ENCODE measurements at regions not wholly inside any gene's neighbourhood (a gene's known extent, or its start where the extent isn't known, plus 50 kb on each side); places are given as distances from the start of the nearest gene placed in this dataset.
A peak's percentile ranks its signal among the peaks of the same experiment; 100 is the strongest.

DNA sequence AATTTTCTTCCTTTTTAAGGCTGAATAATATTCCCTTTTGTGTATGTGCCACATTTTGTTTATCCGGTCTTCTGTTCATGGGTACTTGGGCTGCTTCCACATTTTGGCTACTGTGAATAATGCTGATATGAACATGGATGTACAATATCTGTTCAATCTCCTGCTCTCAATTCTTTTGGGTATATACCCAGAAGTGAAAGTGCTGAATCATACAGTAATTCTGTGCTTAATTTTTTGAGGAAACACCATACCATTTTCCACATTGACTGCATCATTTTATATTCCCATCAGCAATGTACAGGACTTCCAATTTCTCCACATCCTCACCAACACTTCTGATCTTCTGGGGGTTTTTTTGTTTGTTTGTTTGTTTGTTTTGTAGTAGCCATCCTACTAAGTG, 135.0 kb upstream of the INHBA start:
- DNase-seq, result peak in 1 of 3 donors; percentile 23
- Histone ChIP-seq H3K4me3 (ENCODE audit: control insufficient read depth in 1 of 7, extremely low read depth in 1 of 7, insufficient read depth in 4 of 7, low read depth in 2 of 7, low read length in 6 of 7) (no peak overlapping the region), H3K9me3 (ENCODE audit: control extremely low read depth in 1 of 5, control insufficient read depth in 4 of 5, insufficient read depth in 2 of 5, low read depth in 1 of 5, low read length in 4 of 5) (peaks cover 0 to 9% (median 0%) of the 10 kb centered on the region in 5 experiments), H3K36me3 (ENCODE audit: control insufficient read depth in 4 of 4, insufficient read depth in 4 of 4, low read length in 3 of 4) (no peaks in the 10 kb centered on the region), H3K4me1 (ENCODE audit: control extremely low read depth in 1 of 4, control insufficient read depth in 4 of 4, insufficient read depth in 4 of 4, low read length in 3 of 4) (no peaks in the 10 kb centered on the region), H3K27me3 (replicated peaks in 2 of 5; ENCODE audit: control insufficient read depth in 4 of 5, insufficient read depth in 5 of 5, low read length in 4 of 5) (no peaks in the 10 kb centered on the region), H3K27ac (ENCODE audit: insufficient read depth in 1 of 2, low read depth in 1 of 2, low read length in 2 of 2, poor library complexity in 1 of 2, severe bottlenecking in 2 of 2) (no peak overlapping the region)
- ChIA-PET CTCF (no interaction called here), POLR2A (no interaction called here)
- no CpG with 5 or more reads among the region's 1 CpG for WGBS (ENCODE audit: insufficient coverage)

DNA sequence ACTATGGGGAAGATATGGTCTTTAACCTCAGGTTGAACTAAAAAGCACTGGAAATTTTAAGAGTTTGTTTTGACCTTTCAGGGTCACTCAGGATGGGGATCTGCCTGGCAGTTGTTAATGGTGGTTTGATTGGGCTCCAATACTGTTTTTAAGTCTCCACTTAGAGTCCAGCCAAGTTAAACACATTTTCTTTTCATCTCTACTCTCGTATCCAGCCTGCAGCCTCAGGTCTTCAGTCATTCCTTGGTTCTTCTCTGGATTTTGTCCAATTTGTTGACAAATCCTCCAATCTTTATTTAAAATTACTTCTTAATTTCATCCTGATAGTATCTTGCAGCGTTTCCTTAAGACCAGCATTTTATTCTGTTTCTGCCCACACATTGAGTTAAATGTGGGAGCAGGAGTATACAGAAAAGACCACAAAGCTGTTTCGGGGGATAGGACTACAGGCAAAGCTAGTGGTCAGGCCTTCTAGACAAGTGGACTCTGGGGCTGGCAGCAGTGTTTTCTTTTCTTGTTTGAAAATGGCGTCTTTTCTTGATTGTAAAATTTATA, 133.2 kb upstream of the INHBA start:
- Histone ChIP-seq H3K27ac (ENCODE audit: insufficient read depth in 1 of 2, low read depth in 1 of 2, low read length in 2 of 2, poor library complexity in 1 of 2, severe bottlenecking in 2 of 2) (no peak overlapping the region), H3K27me3 (replicated peaks in 2 of 5; ENCODE audit: control insufficient read depth in 4 of 5, insufficient read depth in 5 of 5, low read length in 4 of 5) (no peaks in the 10 kb centered on the region), H3K4me1 (ENCODE audit: control extremely low read depth in 1 of 4, control insufficient read depth in 4 of 4, insufficient read depth in 4 of 4, low read length in 3 of 4) (no peaks in the 10 kb centered on the region), H3K4me3 (ENCODE audit: control insufficient read depth in 1 of 7, extremely low read depth in 1 of 7, insufficient read depth in 4 of 7, low read depth in 2 of 7, low read length in 6 of 7) (no peak overlapping the region), H3K36me3 (ENCODE audit: control insufficient read depth in 4 of 4, insufficient read depth in 4 of 4, low read length in 3 of 4) (no peaks in the 10 kb centered on the region), H3K9me3 (ENCODE audit: control extremely low read depth in 1 of 5, control insufficient read depth in 4 of 5, insufficient read depth in 2 of 5, low read depth in 1 of 5, low read length in 4 of 5) (peaks cover 0 to 19% (median 4%) of the 10 kb centered on the region in 5 experiments)
- 83% methylated on average over 1 of the region's 4 CpGs for WGBS (ENCODE audit: insufficient coverage)
- DNase-seq, result no peak
- POLR2A ChIA-PET, result interaction anchor here (0.7 kb wide), 1 partner anchor 37 kb away, joined by 4 read pairs; no protein-coding TSS in a partner anchor
- CTCF ChIA-PET, result no interaction called here

DNA sequence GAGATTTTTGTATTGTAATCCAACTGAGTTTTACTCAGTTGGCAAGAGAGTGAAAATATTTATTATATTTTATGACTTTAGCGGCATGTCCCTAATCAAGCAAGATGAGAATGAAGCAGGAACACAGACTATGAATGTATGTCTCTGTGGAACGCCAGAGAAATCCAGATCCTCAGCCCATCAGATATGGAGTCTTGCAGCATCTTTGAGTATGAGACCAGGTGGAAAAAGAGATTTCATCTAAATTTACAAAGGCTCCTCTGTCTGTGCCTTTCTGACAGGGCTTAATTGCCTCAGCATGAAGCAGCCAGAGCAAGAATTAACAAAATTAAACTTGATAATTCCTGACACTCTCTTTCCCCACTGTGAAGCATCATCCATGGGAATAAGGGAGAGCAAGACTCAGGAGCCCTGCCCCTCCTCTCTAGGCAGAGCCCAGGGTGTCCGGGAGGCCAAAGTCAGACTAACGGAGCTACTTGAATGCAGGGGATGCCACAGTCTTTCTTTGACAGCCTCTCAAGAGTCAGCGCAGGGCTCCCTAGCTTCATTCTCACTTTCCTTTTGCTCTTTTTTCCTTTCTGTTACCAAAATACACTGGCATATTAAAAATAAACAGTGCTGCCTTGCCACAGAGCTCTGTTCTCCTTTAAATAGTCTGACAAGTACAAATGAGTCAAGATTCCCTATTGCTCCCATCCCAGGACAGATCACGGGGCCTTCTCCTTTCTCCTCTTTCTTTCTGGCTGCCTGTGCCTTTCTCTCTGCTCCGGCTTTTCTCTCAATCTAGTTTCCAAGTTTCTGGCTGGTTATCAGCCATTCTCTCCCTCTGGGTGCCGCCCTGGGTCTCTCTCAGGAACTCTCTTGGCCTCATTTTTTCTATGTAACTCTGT, 132.2 kb upstream of the INHBA start:
- DNase-seq, result no peak
- WGBS (ENCODE audit: insufficient coverage), result 99% methylated on average over 8 of the region's 8 CpGs
- POLR2A ChIA-PET, result no interaction called here
- H3K9me3 ChIP-seq (ENCODE audit: control extremely low read depth in 1 of 5, control insufficient read depth in 4 of 5, insufficient read depth in 2 of 5, low read depth in 1 of 5, low read length in 4 of 5), result peaks cover 0 to 17% (median 4%) of the 10 kb centered on the region in 5 experiments
- no peak overlapping the region for H3K4me3 ChIP-seq (ENCODE audit: control insufficient read depth in 1 of 7, extremely low read depth in 1 of 7, insufficient read depth in 4 of 7, low read depth in 2 of 7, low read length in 6 of 7)
- CTCF ChIA-PET, result no interaction called here
- no peaks in the 10 kb centered on the region for H3K27me3 ChIP-seq (replicated peaks in 2 of 5; ENCODE audit: control insufficient read depth in 4 of 5, insufficient read depth in 5 of 5, low read length in 4 of 5)
- no peak overlapping the region for H3K27ac ChIP-seq (ENCODE audit: insufficient read depth in 1 of 2, low read depth in 1 of 2, low read length in 2 of 2, poor library complexity in 1 of 2, severe bottlenecking in 2 of 2)
- peaks cover 0 to 3% (median 0%) of the 10 kb centered on the region in 4 experiments for H3K4me1 ChIP-seq (ENCODE audit: control extremely low read depth in 1 of 4, control insufficient read depth in 4 of 4, insufficient read depth in 4 of 4, low read length in 3 of 4)
- no peaks in the 10 kb centered on the region for H3K36me3 ChIP-seq (ENCODE audit: control insufficient read depth in 4 of 4, insufficient read depth in 4 of 4, low read length in 3 of 4)

DNA sequence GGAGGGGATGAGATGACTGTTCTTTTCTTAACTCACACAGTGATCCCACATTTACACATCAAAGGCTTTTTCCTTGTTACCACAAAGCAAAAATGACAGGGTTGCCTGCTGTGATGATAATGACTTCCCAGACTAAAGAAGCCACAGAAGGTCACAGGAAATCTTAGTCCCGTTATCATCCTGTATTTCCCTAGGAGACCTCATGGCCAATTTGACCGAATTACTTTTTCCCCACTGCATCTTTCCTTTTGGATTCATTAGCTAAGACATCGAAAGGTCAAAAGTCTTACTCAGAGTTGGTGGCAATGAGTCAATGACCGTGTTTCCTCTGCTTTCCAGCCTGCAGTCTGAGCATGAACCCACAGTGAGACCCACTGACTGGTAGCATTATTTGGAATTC, 130.1 kb upstream of the INHBA start:
- Histone ChIP-seq H3K4me1 (ENCODE audit: control extremely low read depth in 1 of 4, control insufficient read depth in 4 of 4, insufficient read depth in 4 of 4, low read length in 3 of 4) (peaks cover 0 to 6% (median under 1%) of the 10 kb centered on the region in 4 experiments), H3K9me3 (ENCODE audit: control extremely low read depth in 1 of 5, control insufficient read depth in 4 of 5, insufficient read depth in 2 of 5, low read depth in 1 of 5, low read length in 4 of 5) (peaks cover 0 to 14% (median 3%) of the 10 kb centered on the region in 5 experiments), H3K36me3 (ENCODE audit: control insufficient read depth in 4 of 4, insufficient read depth in 4 of 4, low read length in 3 of 4) (no peaks in the 10 kb centered on the region), H3K27ac (ENCODE audit: insufficient read depth in 1 of 2, low read depth in 1 of 2, low read length in 2 of 2, poor library complexity in 1 of 2, severe bottlenecking in 2 of 2) (no peak overlapping the region), H3K27me3 (replicated peaks in 2 of 5; ENCODE audit: control insufficient read depth in 4 of 5, insufficient read depth in 5 of 5, low read length in 4 of 5) (no peaks in the 10 kb centered on the region), H3K4me3 (ENCODE audit: control insufficient read depth in 1 of 7, extremely low read depth in 1 of 7, insufficient read depth in 4 of 7, low read depth in 2 of 7, low read length in 6 of 7) (no peak overlapping the region)
- CTCF ChIA-PET, result interaction anchor here (0.7 to 1.7 kb wide), 4 partner anchors 8 to 127 kb away, joined by 3 to 4 read pairs (median 4); no protein-coding TSS in a partner anchor
- no peak for DNase-seq
- POLR2A ChIA-PET, result no interaction called here
- WGBS (ENCODE audit: insufficient coverage), result 90% methylated on average over 4 of the region's 4 CpGs

DNA sequence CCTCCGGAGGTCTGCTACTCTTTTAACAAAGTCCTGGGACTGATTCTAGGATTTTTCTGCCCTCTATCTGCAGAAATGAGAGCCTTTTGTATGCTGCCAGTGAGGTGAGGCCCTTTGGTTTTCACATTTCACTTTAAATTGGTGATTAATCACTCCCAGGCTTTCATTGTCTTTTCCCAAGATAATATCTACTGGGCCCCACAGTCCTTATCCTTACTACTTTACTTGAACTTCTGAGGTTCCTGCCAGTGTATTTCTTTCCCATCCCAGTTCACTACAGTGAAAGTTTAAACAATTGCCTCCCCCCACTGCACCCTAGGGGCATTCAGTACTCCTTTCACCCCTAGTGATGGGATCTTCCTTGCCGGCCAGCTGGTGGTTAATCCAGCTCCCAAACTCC, 127.4 kb upstream of the INHBA start:
- 56% methylated on average over 1 of the region's 2 CpGs for WGBS (ENCODE audit: insufficient coverage)
- POLR2A ChIA-PET, result no interaction called here
- no peak overlapping the region for H3K27ac ChIP-seq (ENCODE audit: insufficient read depth in 1 of 2, low read depth in 1 of 2, low read length in 2 of 2, poor library complexity in 1 of 2, severe bottlenecking in 2 of 2)
- H3K4me1 ChIP-seq (ENCODE audit: control extremely low read depth in 1 of 4, control insufficient read depth in 4 of 4, insufficient read depth in 4 of 4, low read length in 3 of 4), result peaks cover 0 to 6% (median under 1%) of the 10 kb centered on the region in 4 experiments
- H3K4me3 ChIP-seq (ENCODE audit: control insufficient read depth in 1 of 7, extremely low read depth in 1 of 7, insufficient read depth in 4 of 7, low read depth in 2 of 7, low read length in 6 of 7), result no peak overlapping the region
- no peak for DNase-seq
- CTCF ChIA-PET, result interaction anchor here (1.5 to 2.1 kb wide), 2 partner anchors 12 to 31 kb away, joined by 3 to 5 read pairs; no protein-coding TSS in a partner anchor
- no peaks in the 10 kb centered on the region for H3K27me3 ChIP-seq (replicated peaks in 2 of 5; ENCODE audit: control insufficient read depth in 4 of 5, insufficient read depth in 5 of 5, low read length in 4 of 5)
- no peaks in the 10 kb centered on the region for H3K36me3 ChIP-seq (ENCODE audit: control insufficient read depth in 4 of 4, insufficient read depth in 4 of 4, low read length in 3 of 4)
- peaks cover 0 to 14% (median 3%) of the 10 kb centered on the region in 5 experiments for H3K9me3 ChIP-seq (ENCODE audit: control extremely low read depth in 1 of 5, control insufficient read depth in 4 of 5, insufficient read depth in 2 of 5, low read depth in 1 of 5, low read length in 4 of 5)

DNA sequence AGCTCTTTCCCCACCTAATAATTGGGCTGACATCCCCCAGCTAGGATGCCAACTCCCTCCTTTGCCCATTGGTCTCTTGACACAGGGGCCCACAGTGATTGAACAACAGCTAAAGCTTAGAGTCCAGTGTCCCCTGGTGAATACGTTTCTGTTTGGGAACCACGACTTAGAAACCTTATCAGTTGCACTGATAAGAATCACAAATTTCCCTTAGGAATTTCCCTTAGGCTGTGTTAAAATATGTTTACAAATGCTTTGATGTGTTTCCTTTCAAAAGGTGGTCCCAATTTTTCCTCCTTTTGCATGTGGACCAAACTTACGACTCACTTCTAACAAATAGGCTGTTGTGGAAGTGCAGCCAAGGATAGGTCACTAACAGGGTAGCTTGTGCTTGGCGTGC, 126.0 kb upstream of the INHBA start:
- Histone ChIP-seq H3K9me3 (ENCODE audit: control extremely low read depth in 1 of 5, control insufficient read depth in 4 of 5, insufficient read depth in 2 of 5, low read depth in 1 of 5, low read length in 4 of 5) (peaks cover 0 to 14% (median 3%) of the 10 kb centered on the region in 5 experiments), H3K4me3 (ENCODE audit: control insufficient read depth in 1 of 7, extremely low read depth in 1 of 7, insufficient read depth in 4 of 7, low read depth in 2 of 7, low read length in 6 of 7) (no peak overlapping the region), H3K27me3 (replicated peaks in 2 of 5; ENCODE audit: control insufficient read depth in 4 of 5, insufficient read depth in 5 of 5, low read length in 4 of 5) (no peaks in the 10 kb centered on the region), H3K4me1 (ENCODE audit: control extremely low read depth in 1 of 4, control insufficient read depth in 4 of 4, insufficient read depth in 4 of 4, low read length in 3 of 4) (peaks cover 0 to 6% (median under 1%) of the 10 kb centered on the region in 4 experiments), H3K27ac (ENCODE audit: insufficient read depth in 1 of 2, low read depth in 1 of 2, low read length in 2 of 2, poor library complexity in 1 of 2, severe bottlenecking in 2 of 2) (no peak overlapping the region), H3K36me3 (ENCODE audit: control insufficient read depth in 4 of 4, insufficient read depth in 4 of 4, low read length in 3 of 4) (no peaks in the 10 kb centered on the region)
- WGBS (ENCODE audit: insufficient coverage), result 95% methylated on average over 3 of the region's 4 CpGs
- ChIA-PET POLR2A (interaction anchor here (0.5 kb wide), 1 partner anchor 1523 kb away, joined by 3 read pairs; no protein-coding TSS in a partner anchor), CTCF (interaction anchor here (0.8 to 2.1 kb wide), 6 partner anchors 10 to 70 kb away, joined by 3 to 5 read pairs (median 3); no protein-coding TSS in a partner anchor)
- DNase-seq, result no peak

DNA sequence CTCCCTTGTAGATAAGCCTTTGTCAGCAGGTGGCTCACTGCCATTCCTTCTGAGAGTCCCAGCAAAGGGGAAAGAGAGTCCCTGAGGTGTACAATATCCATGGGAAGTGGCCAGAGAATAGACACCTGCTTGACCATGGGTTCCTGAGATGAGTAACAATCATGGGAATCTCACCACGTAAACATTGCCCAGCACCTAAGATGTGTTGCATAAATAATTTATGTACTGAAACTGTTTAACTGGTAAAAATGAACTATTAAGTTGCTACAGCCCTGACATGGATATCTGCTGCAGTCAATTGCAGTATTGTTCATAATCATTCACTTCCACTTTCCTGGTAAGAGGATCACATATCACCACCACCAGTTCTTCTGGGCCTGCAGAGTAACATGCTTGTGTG, 123.8 kb upstream of the INHBA start:
- H3K4me1 ChIP-seq (ENCODE audit: control extremely low read depth in 1 of 4, control insufficient read depth in 4 of 4, insufficient read depth in 4 of 4, low read length in 3 of 4), result peaks cover 0 to 15% (median 2%) of the 10 kb centered on the region in 4 experiments
- no peak overlapping the region for H3K27ac ChIP-seq (ENCODE audit: insufficient read depth in 1 of 2, low read depth in 1 of 2, low read length in 2 of 2, poor library complexity in 1 of 2, severe bottlenecking in 2 of 2)
- ChIA-PET CTCF (no interaction called here), POLR2A (no interaction called here)
- no peaks in the 10 kb centered on the region for H3K27me3 ChIP-seq (replicated peaks in 2 of 5; ENCODE audit: control insufficient read depth in 4 of 5, insufficient read depth in 5 of 5, low read length in 4 of 5)
- H3K36me3 ChIP-seq (ENCODE audit: control insufficient read depth in 4 of 4, insufficient read depth in 4 of 4, low read length in 3 of 4), result no peaks in the 10 kb centered on the region
- H3K9me3 ChIP-seq (ENCODE audit: control extremely low read depth in 1 of 5, control insufficient read depth in 4 of 5, insufficient read depth in 2 of 5, low read depth in 1 of 5, low read length in 4 of 5), result peaks cover 0 to 4% (median under 1%) of the 10 kb centered on the region in 5 experiments
- no peak for DNase-seq
- no CpG with 5 or more reads among the region's 1 CpG for WGBS (ENCODE audit: insufficient coverage)
- H3K4me3 ChIP-seq (ENCODE audit: control insufficient read depth in 1 of 7, extremely low read depth in 1 of 7, insufficient read depth in 4 of 7, low read depth in 2 of 7, low read length in 6 of 7), result no peak overlapping the region

Measured in common myeloid progenitor, CD34-positive (primary cell).